OCI-LY1 (cell line): ENCODE measurements at regions not wholly inside any gene's neighbourhood (a gene's known extent, or its start where the extent isn't known, plus 50 kb on each side); places are given as distances from the start of the nearest gene placed in this dataset.

ENCODE experiments used
- CTCF ChIP-seq: fragments of 200-600 bp; sonication (generic), shearing (Covaris generic); IDR thresholded peaks from 2 replicates; pipeline ENCODE4 v1.5.1; 2017; ENCODE audit warnings: mild to moderate bottlenecking, antibody characterized with exemption, low read length, moderate library complexity, mixed read lengths
- EZH2 ChIP-seq: fragments of 200-600 bp; sonication (generic), shearing (Covaris generic); IDR thresholded peaks from 2 replicates; pipeline ENCODE4 v1.8.0; 2017; ENCODE audit warnings: borderline replicate concordance, mixed run types, mild to moderate bottlenecking, antibody characterized with exemption, low read length, moderate library complexity, mixed read lengths

GRCh38 chr10:57627642-57628178, 640.0 kb downstream of the IPMK start:
- TF ChIP-seq EZH2 (no peak), CTCF (no peak)
